ENCODE measurements at regions not wholly inside any gene's neighbourhood (a gene's known extent, or its start where the extent isn't known, plus 50 kb on each side); places are given as distances from the start of the nearest gene placed in this dataset.

- TF ChIP-seq CTCF (IDR thresholded peaks at IDR 0.05 in 8 of 11, conservative IDR thresholded peaks at IDR 0.05 in 3 of 11) (no peak), POLR2AphosphoS5 (IDR thresholded peaks at IDR 0.05) (no peak), POLR2A (IDR thresholded peaks at IDR 0.05) (no peak)
Measured at GRCh38 chr3:27826448-27826847, 104.3 kb upstream of the EOMES start.
